CD8-positive, alpha-beta memory T cell (primary cell): ENCODE measurements at regions not wholly inside any gene's neighbourhood (a gene's known extent, or its start where the extent isn't known, plus 50 kb on each side); places are given as distances from the start of the nearest gene placed in this dataset.
A peak's percentile ranks its signal among the peaks of the same experiment; 100 is the strongest.

Experiments
- CTCF ChIA-PET: fragments of 350-600 bp; sonication (Branson Sonifier 250); formaldehyde crosslinking; loops from one replicate; lab custom pipeline; 2021; ENCODE audit warnings: antibody characterized with exemption; lab: Charles Lee
- POLR2A ChIA-PET: fragments of 350-600 bp; sonication (Branson Sonifier 250); formaldehyde crosslinking; loops from one replicate; lab custom pipeline; 2021; ENCODE audit warnings: antibody characterized with exemption; lab: Charles Lee
- DNase-seq, 5 donors: peaks; one replicate each; pipeline versions ENCODE4 v3.0.0 to v3.0.0-alpha.2; 2020 to 2022; ENCODE audit warnings: mixed read lengths in 1 of 5
- H3K27ac ChIP-seq: one replicate; pipeline ENCODE4 v1.7.0; 2013; ENCODE audit warnings: low read depth, mild to moderate bottlenecking, low read length, moderate library complexity
- H3K27me3 ChIP-seq: 2 replicates; pipeline ENCODE4 v1.7.0; 2013; ENCODE audit warnings: low read length, mild to moderate bottlenecking; ENCODE audit not compliant: insufficient read depth, poor library complexity, severe bottlenecking
- H3K36me3 ChIP-seq: 2 replicates; pipeline ENCODE4 v1.7.0; 2013; ENCODE audit warnings: mild to moderate bottlenecking, low read length, moderate library complexity; ENCODE audit not compliant: insufficient read depth
- H3K4me1 ChIP-seq: 2 replicates; pipeline ENCODE4 v1.7.0; 2013; ENCODE audit warnings: mild to moderate bottlenecking, low read length, moderate library complexity; ENCODE audit not compliant: insufficient read depth
- H3K4me3 ChIP-seq: 2 replicates; pipeline ENCODE4 v1.7.0; 2013; ENCODE audit warnings: mild to moderate bottlenecking, low read length
- H3K9me3 ChIP-seq: 2 replicates; pipeline ENCODE4 v1.7.0; 2013; ENCODE audit warnings: mild to moderate bottlenecking, low read length
- H3K27ac Mint-ChIP-seq, 8 donors: one replicate each; pipeline ENCODE4 v1.8.0; 2020 to 2021; ENCODE audit warnings: mixed read lengths in 8 of 8, mild to moderate bottlenecking in 6 of 8, inconsistent platforms in 3 of 8, moderate library complexity in 3 of 8
- H3K27me3 Mint-ChIP-seq, 2 donors: one replicate each; pipeline ENCODE4 v1.8.0; 2020 to 2021; ENCODE audit warnings: mixed read lengths in 2 of 2, mild to moderate bottlenecking in 1 of 2, moderate library complexity in 1 of 2
- H3K36me3 Mint-ChIP-seq, 3 donors: one replicate each; pipeline ENCODE4 v1.8.0; 2020 to 2021; ENCODE audit warnings: mixed read lengths in 3 of 3, inconsistent platforms in 1 of 3, mild to moderate bottlenecking in 1 of 3
- H3K4me1 Mint-ChIP-seq, 3 donors: one replicate each; pipeline ENCODE4 v1.8.0; 2020 to 2021; ENCODE audit warnings: mixed read lengths in 3 of 3, inconsistent platforms in 1 of 3, mild to moderate bottlenecking in 1 of 3
- H3K4me3 Mint-ChIP-seq, 7 donors: one replicate each; pipeline ENCODE4 v1.8.0; 2020 to 2021; ENCODE audit warnings: mixed read lengths in 7 of 7, mild to moderate bottlenecking in 6 of 7, moderate library complexity in 4 of 7, inconsistent platforms in 2 of 7
- H3K9me3 Mint-ChIP-seq, 5 donors: one replicate each; pipeline ENCODE4 v1.8.0; 2020 to 2022; ENCODE audit warnings: mixed read lengths in 5 of 5, mild to moderate bottlenecking in 3 of 5, moderate library complexity in 2 of 5, inconsistent platforms in 1 of 5

- no peak for DNase-seq
- ChIA-PET POLR2A (no interaction called here), CTCF (no interaction called here)
- H3K27me3 ChIP-seq = no peaks in the 10 kb centered on the region
- no peak overlapping the region for H3K27ac ChIP-seq
- Mint-ChIP-seq H3K9me3 (no peaks in the 10 kb centered on the region), H3K36me3 (peaks cover 0 to 5% (median 2%) of the 10 kb centered on the region in 3 donors), H3K4me1 (peaks cover 13 to 18% (median 18%) of the 10 kb centered on the region in 3 donors), H3K27ac (peak overlapping the region in 6 of 8 donors; percentile 8 to 67 (median 26)), H3K27me3 (no peaks in the 10 kb centered on the region), H3K4me3 (peak overlapping the region in 3 of 7 donors; percentile 34 to 66 (median 45))
- no peaks in the 10 kb centered on the region for H3K9me3 ChIP-seq
- H3K4me1 ChIP-seq = no peaks in the 10 kb centered on the region
- H3K36me3 ChIP-seq = no peaks in the 10 kb centered on the region
- H3K4me3 ChIP-seq = no peak overlapping the region
Observed at GRCh38 chr3:46146548-46146947, 61.6 kb downstream of the CCR1 start.

- DNase-seq = no peak
- H3K4me1 Mint-ChIP-seq = peaks cover 13 to 18% (median 18%) of the 10 kb centered on the region in 3 donors
- H3K27me3 ChIP-seq = no peaks in the 10 kb centered on the region
- H3K27ac Mint-ChIP-seq = peak overlapping the region in 1 of 8 donors; percentile 37
- H3K9me3 Mint-ChIP-seq = peaks cover 0 to under 1% (median 0%) of the 10 kb centered on the region in 5 donors
- no peak overlapping the region for H3K4me3 ChIP-seq
- H3K4me3 Mint-ChIP-seq = no peak overlapping the region
- H3K9me3 ChIP-seq = no peaks in the 10 kb centered on the region
- H3K36me3 Mint-ChIP-seq = peaks cover 0 to 5% (median 2%) of the 10 kb centered on the region in 3 donors
- ChIA-PET POLR2A (no interaction called here), CTCF (no interaction called here)
- H3K27me3 Mint-ChIP-seq = no peaks in the 10 kb centered on the region
- H3K36me3 ChIP-seq = no peaks in the 10 kb centered on the region
- H3K4me1 ChIP-seq = no peaks in the 10 kb centered on the region
- H3K27ac ChIP-seq = no peak overlapping the region
Observed at GRCh38 chr3:46146021-46146420, 62.1 kb downstream of the CCR1 start.

GRCh38 chr3:46145147-46145546 is 63.0 kb downstream of the CCR1 start:
- Mint-ChIP-seq H3K36me3 (peaks cover 0 to 5% (median 2%) of the 10 kb centered on the region in 3 donors), H3K4me3 (no peak overlapping the region), H3K4me1 (peaks cover 13 to 18% (median 18%) of the 10 kb centered on the region in 3 donors), H3K9me3 (peaks cover 0 to 2% (median 0%) of the 10 kb centered on the region in 5 donors), H3K27me3 (no peaks in the 10 kb centered on the region), H3K27ac (no peak overlapping the region)
- H3K4me1 ChIP-seq = no peaks in the 10 kb centered on the region
- ChIA-PET CTCF (no interaction called here), POLR2A (no interaction called here)
- no peak for DNase-seq
- no peaks in the 10 kb centered on the region for H3K36me3 ChIP-seq
- H3K27ac ChIP-seq = no peak overlapping the region
- no peaks in the 10 kb centered on the region for H3K27me3 ChIP-seq
- no peaks in the 10 kb centered on the region for H3K9me3 ChIP-seq
- H3K4me3 ChIP-seq = no peak overlapping the region

GRCh38 chr3:46143951-46144473 is 64.1 kb downstream of the CCR1 start:
- Histone ChIP-seq H3K9me3 (no peaks in the 10 kb centered on the region), H3K27ac (no peak overlapping the region), H3K36me3 (no peaks in the 10 kb centered on the region), H3K27me3 (no peaks in the 10 kb centered on the region), H3K4me1 (no peaks in the 10 kb centered on the region), H3K4me3 (no peak overlapping the region)
- Mint-ChIP-seq H3K27ac (peak overlapping the region in 1 of 8 donors; percentile 57), H3K4me3 (no peak overlapping the region), H3K4me1 (peaks cover 13 to 18% (median 18%) of the 10 kb centered on the region in 3 donors), H3K27me3 (no peaks in the 10 kb centered on the region), H3K9me3 (peaks cover 0 to 2% (median 0%) of the 10 kb centered on the region in 5 donors), H3K36me3 (peaks cover 0 to 5% (median 2%) of the 10 kb centered on the region in 3 donors)
- CTCF ChIA-PET = no interaction called here
- POLR2A ChIA-PET = no interaction called here
- DNase-seq = no peak

GRCh38 chr3:46141813-46142212 is 66.3 kb downstream of the CCR1 start:
- Mint-ChIP-seq H3K9me3 (peaks cover 0 to 2% (median 0%) of the 10 kb centered on the region in 5 donors), H3K27ac (peak overlapping the region in 1 of 8 donors; percentile 61), H3K4me3 (no peak overlapping the region), H3K27me3 (no peaks in the 10 kb centered on the region), H3K36me3 (peaks cover 0 to 5% (median 2%) of the 10 kb centered on the region in 3 donors), H3K4me1 (peaks cover 11 to 15% (median 13%) of the 10 kb centered on the region in 3 donors)
- no peak for DNase-seq
- no peak overlapping the region for H3K27ac ChIP-seq
- ChIA-PET CTCF (no interaction called here), POLR2A (interaction anchor here (0.5 kb wide), 1 partner anchor 692 kb away, joined by 3 read pairs; no protein-coding TSS in a partner anchor)
- H3K27me3 ChIP-seq = no peaks in the 10 kb centered on the region
- no peaks in the 10 kb centered on the region for H3K4me1 ChIP-seq
- no peaks in the 10 kb centered on the region for H3K36me3 ChIP-seq
- no peak overlapping the region for H3K4me3 ChIP-seq
- no peaks in the 10 kb centered on the region for H3K9me3 ChIP-seq

GRCh38 chr3:46138581-46138980 is 69.5 kb downstream of the CCR1 start:
- no peaks in the 10 kb centered on the region for H3K27me3 ChIP-seq
- Mint-ChIP-seq H3K9me3 (peaks cover 0 to 2% (median 0%) of the 10 kb centered on the region in 5 donors), H3K4me1 (peaks cover 0 to 4% (median 0%) of the 10 kb centered on the region in 3 donors), H3K27ac (no peak overlapping the region), H3K36me3 (no peaks in the 10 kb centered on the region), H3K27me3 (no peaks in the 10 kb centered on the region), H3K4me3 (no peak overlapping the region)
- H3K4me1 ChIP-seq = no peaks in the 10 kb centered on the region
- DNase-seq = no peak
- H3K27ac ChIP-seq = no peak overlapping the region
- no peaks in the 10 kb centered on the region for H3K36me3 ChIP-seq
- ChIA-PET POLR2A (no interaction called here), CTCF (no interaction called here)
- no peak overlapping the region for H3K4me3 ChIP-seq
- no peaks in the 10 kb centered on the region for H3K9me3 ChIP-seq

- no peak overlapping the region for H3K4me3 Mint-ChIP-seq
- no peaks in the 10 kb centered on the region for H3K36me3 ChIP-seq
- H3K27me3 Mint-ChIP-seq = no peaks in the 10 kb centered on the region
- POLR2A ChIA-PET = no interaction called here
- no peak for DNase-seq
- CTCF ChIA-PET = no interaction called here
- H3K4me3 ChIP-seq = no peak overlapping the region
- no peaks in the 10 kb centered on the region for H3K9me3 ChIP-seq
- H3K9me3 Mint-ChIP-seq = no peaks in the 10 kb centered on the region
- H3K27ac Mint-ChIP-seq = no peak overlapping the region
- H3K4me1 ChIP-seq = no peaks in the 10 kb centered on the region
- no peaks in the 10 kb centered on the region for H3K27me3 ChIP-seq
- H3K27ac ChIP-seq = no peak overlapping the region
- peaks cover 2 to 3% (median 3%) of the 10 kb centered on the region in 3 donors for H3K4me1 Mint-ChIP-seq
- no peaks in the 10 kb centered on the region for H3K36me3 Mint-ChIP-seq
Observed at GRCh38 chr3:46135475-46135874, 72.6 kb downstream of the CCR1 start.

GRCh38 chr3:46133285-46133684 is 74.8 kb downstream of the CCR1 start:
- peaks cover 19 to 23% (median 22%) of the 10 kb centered on the region in 3 donors for H3K4me1 Mint-ChIP-seq
- Histone ChIP-seq H3K27ac (no peak overlapping the region), H3K9me3 (no peaks in the 10 kb centered on the region), H3K27me3 (no peaks in the 10 kb centered on the region), H3K4me1 (peaks cover 13% of the 10 kb centered on the region), H3K4me3 (no peak overlapping the region), H3K36me3 (no peaks in the 10 kb centered on the region)
- H3K27me3 Mint-ChIP-seq = no peaks in the 10 kb centered on the region
- CTCF ChIA-PET = no interaction called here
- H3K9me3 Mint-ChIP-seq = no peaks in the 10 kb centered on the region
- H3K4me3 Mint-ChIP-seq = no peak overlapping the region
- no peak overlapping the region for H3K27ac Mint-ChIP-seq
- no peak for DNase-seq
- POLR2A ChIA-PET = no interaction called here
- H3K36me3 Mint-ChIP-seq = no peaks in the 10 kb centered on the region
